Stimulated activated naive CD8-positive, alpha-beta T cell treated with anti-CD3 and anti-CD28 coated beads, Interleukin-15, Interleukin-2, amounts not matched to agents 100 ng/mL and 50 ng/mL, for 24 hours (primary cell): ENCODE measurements at regions not wholly inside any gene's neighbourhood (a gene's known extent, or its start where the extent isn't known, plus 50 kb on each side); places are given as distances from the start of the nearest gene placed in this dataset.

ENCODE experiments used
- H3K27ac Mint-ChIP-seq: one replicate; pipeline ENCODE4 v1.8.0; 2021; ENCODE audit warnings: mild to moderate bottlenecking, mixed read lengths
- H3K27me3 Mint-ChIP-seq: one replicate; pipeline ENCODE4 v1.8.0; 2021; ENCODE audit warnings: mixed read lengths
- H3K36me3 Mint-ChIP-seq: one replicate; pipeline ENCODE4 v1.8.0; 2021; ENCODE audit warnings: low read depth, mixed read lengths
- H3K4me1 Mint-ChIP-seq: one replicate; pipeline ENCODE4 v1.8.0; 2021; ENCODE audit warnings: low read depth, mixed read lengths
- H3K4me3 Mint-ChIP-seq: one replicate; pipeline ENCODE4 v1.8.0; 2021; ENCODE audit warnings: mild to moderate bottlenecking, mixed read lengths
- H3K9me3 Mint-ChIP-seq: one replicate; pipeline ENCODE4 v1.8.0; 2021; ENCODE audit warnings: mixed read lengths

GRCh38 chr2:5751873-5752482 lies 59.8 kb downstream of the SOX11 start:
- Mint-ChIP-seq H3K4me1 (no peaks in the 10 kb centered on the region), H3K9me3 (peaks cover 4% of the 10 kb centered on the region), H3K27me3 (no peaks in the 10 kb centered on the region), H3K4me3 (no peak overlapping the region), H3K27ac (no peak overlapping the region), H3K36me3 (no peaks in the 10 kb centered on the region)

- H3K9me3 Mint-ChIP-seq, result no peaks in the 10 kb centered on the region
- no peak overlapping the region for H3K4me3 Mint-ChIP-seq
- no peak overlapping the region for H3K27ac Mint-ChIP-seq
- no peaks in the 10 kb centered on the region for H3K4me1 Mint-ChIP-seq
- H3K27me3 Mint-ChIP-seq, result no peaks in the 10 kb centered on the region
- H3K36me3 Mint-ChIP-seq, result no peaks in the 10 kb centered on the region
Measured at GRCh38 chr2:5756272-5756671, 64.1 kb downstream of the SOX11 start.

- H3K27ac Mint-ChIP-seq, result no peak overlapping the region
Measured at GRCh38 chr2:5758346-5758745, 66.2 kb downstream of the SOX11 start.

GRCh38 chr2:5759949-5760348 lies 67.8 kb downstream of the SOX11 start:
- H3K4me1 Mint-ChIP-seq, result no peaks in the 10 kb centered on the region
- H3K27me3 Mint-ChIP-seq, result no peaks in the 10 kb centered on the region
- H3K4me3 Mint-ChIP-seq, result no peak overlapping the region
- no peaks in the 10 kb centered on the region for H3K36me3 Mint-ChIP-seq
- no peak overlapping the region for H3K27ac Mint-ChIP-seq
- H3K9me3 Mint-ChIP-seq, result peaks cover 4% of the 10 kb centered on the region

More at GRCh38 chr2:5758346-5758745, 66.2 kb downstream of the SOX11 start:
- Mint-ChIP-seq H3K36me3 (no peaks in the 10 kb centered on the region), H3K27me3 (no peaks in the 10 kb centered on the region), H3K4me3 (no peak overlapping the region), H3K4me1 (no peaks in the 10 kb centered on the region), H3K9me3 (peaks cover 4% of the 10 kb centered on the region)

- Mint-ChIP-seq H3K27me3 (no peaks in the 10 kb centered on the region), H3K4me3 (no peak overlapping the region), H3K4me1 (no peaks in the 10 kb centered on the region), H3K36me3 (no peaks in the 10 kb centered on the region), H3K27ac (no peak overlapping the region), H3K9me3 (peaks cover 4% of the 10 kb centered on the region)
Measured at GRCh38 chr2:5763531-5763930, 71.3 kb downstream of the SOX11 start.

- Mint-ChIP-seq H3K27ac (no peak overlapping the region), H3K4me1 (no peaks in the 10 kb centered on the region), H3K27me3 (no peaks in the 10 kb centered on the region), H3K36me3 (no peaks in the 10 kb centered on the region), H3K4me3 (no peak overlapping the region), H3K9me3 (peaks cover 4% of the 10 kb centered on the region)
Measured at GRCh38 chr2:5764041-5764440, 71.9 kb downstream of the SOX11 start.

- no peaks in the 10 kb centered on the region for H3K4me1 Mint-ChIP-seq
- H3K27ac Mint-ChIP-seq, result no peak overlapping the region
- no peak overlapping the region for H3K4me3 Mint-ChIP-seq
- peaks cover 4% of the 10 kb centered on the region for H3K9me3 Mint-ChIP-seq
- H3K27me3 Mint-ChIP-seq, result no peaks in the 10 kb centered on the region
- H3K36me3 Mint-ChIP-seq, result no peaks in the 10 kb centered on the region
Measured at GRCh38 chr2:5766056-5766455, 73.9 kb downstream of the SOX11 start.

- peaks cover 4% of the 10 kb centered on the region for H3K9me3 Mint-ChIP-seq
- no peaks in the 10 kb centered on the region for H3K36me3 Mint-ChIP-seq
- no peaks in the 10 kb centered on the region for H3K27me3 Mint-ChIP-seq
- H3K4me1 Mint-ChIP-seq, result no peaks in the 10 kb centered on the region
- no peak overlapping the region for H3K4me3 Mint-ChIP-seq
- no peak overlapping the region for H3K27ac Mint-ChIP-seq
Measured at GRCh38 chr2:5766561-5766960, 74.4 kb downstream of the SOX11 start.

- H3K27ac Mint-ChIP-seq, result no peak overlapping the region
- peaks cover 8% of the 10 kb centered on the region for H3K9me3 Mint-ChIP-seq
- no peak overlapping the region for H3K4me3 Mint-ChIP-seq
- H3K36me3 Mint-ChIP-seq, result no peaks in the 10 kb centered on the region
- peaks cover 3% of the 10 kb centered on the region for H3K27me3 Mint-ChIP-seq
- no peaks in the 10 kb centered on the region for H3K4me1 Mint-ChIP-seq
Measured at GRCh38 chr2:5777131-5777535, 84.9 kb downstream of the SOX11 start.

- Mint-ChIP-seq H3K27ac (no peak overlapping the region), H3K4me1 (no peaks in the 10 kb centered on the region), H3K4me3 (no peak overlapping the region), H3K27me3 (no peaks in the 10 kb centered on the region), H3K36me3 (no peaks in the 10 kb centered on the region), H3K9me3 (peaks cover 8% of the 10 kb centered on the region)
Measured at GRCh38 chr2:5781679-5782078, 89.5 kb downstream of the SOX11 start.

GRCh38 chr2:5782103-5782502 lies 89.9 kb downstream of the SOX11 start:
- Mint-ChIP-seq H3K4me1 (no peaks in the 10 kb centered on the region), H3K27ac (no peak overlapping the region), H3K27me3 (no peaks in the 10 kb centered on the region)

GRCh38 chr2:5788447-5788846 lies 96.3 kb downstream of the SOX11 start:
- Mint-ChIP-seq H3K9me3 (peaks cover 22% of the 10 kb centered on the region), H3K4me3 (no peak overlapping the region), H3K27ac (no peak overlapping the region), H3K36me3 (no peaks in the 10 kb centered on the region), H3K27me3 (no peaks in the 10 kb centered on the region), H3K4me1 (no peaks in the 10 kb centered on the region)

More at GRCh38 chr2:5782103-5782502, 89.9 kb downstream of the SOX11 start:
- H3K9me3 Mint-ChIP-seq, result peaks cover 10% of the 10 kb centered on the region
- no peaks in the 10 kb centered on the region for H3K36me3 Mint-ChIP-seq
- no peak overlapping the region for H3K4me3 Mint-ChIP-seq

GRCh38 chr2:5791371-5791770 lies 99.2 kb downstream of the SOX11 start:
- Mint-ChIP-seq H3K36me3 (no peaks in the 10 kb centered on the region), H3K27me3 (no peaks in the 10 kb centered on the region), H3K9me3 (peaks cover 17% of the 10 kb centered on the region), H3K4me3 (no peak overlapping the region), H3K27ac (no peak overlapping the region), H3K4me1 (no peaks in the 10 kb centered on the region)

- Mint-ChIP-seq H3K9me3 (peaks cover 11% of the 10 kb centered on the region), H3K27me3 (no peaks in the 10 kb centered on the region), H3K36me3 (no peaks in the 10 kb centered on the region), H3K4me3 (no peak overlapping the region), H3K4me1 (no peaks in the 10 kb centered on the region), H3K27ac (no peak overlapping the region)
Measured at GRCh38 chr2:5794012-5794411, 101.8 kb downstream of the SOX11 start.

- no peak overlapping the region for H3K27ac Mint-ChIP-seq
- no peaks in the 10 kb centered on the region for H3K27me3 Mint-ChIP-seq
- H3K4me3 Mint-ChIP-seq, result no peak overlapping the region
- peaks cover 8% of the 10 kb centered on the region for H3K9me3 Mint-ChIP-seq
- H3K36me3 Mint-ChIP-seq, result no peaks in the 10 kb centered on the region
- H3K4me1 Mint-ChIP-seq, result no peaks in the 10 kb centered on the region
Measured at GRCh38 chr2:5798084-5798483, 105.9 kb downstream of the SOX11 start.

- Mint-ChIP-seq H3K4me3 (no peak overlapping the region), H3K27me3 (no peaks in the 10 kb centered on the region), H3K9me3 (peaks cover 8% of the 10 kb centered on the region), H3K4me1 (no peaks in the 10 kb centered on the region), H3K27ac (no peak overlapping the region), H3K36me3 (no peaks in the 10 kb centered on the region)
Measured at GRCh38 chr2:5799348-5799747, 107.2 kb downstream of the SOX11 start.
